D721Med (cell line): ENCODE measurements at regions not wholly inside any gene's neighbourhood (a gene's known extent, or its start where the extent isn't known, plus 50 kb on each side); places are given as distances from the start of the nearest gene placed in this dataset.

Experiments
- DNase-seq: peaks from one replicate; pipeline ENCODE4 v3.0.0; 2011; ENCODE audit warnings: low spot score; ENCODE audit not compliant: insufficient read length
- FAIRE-seq: peaks from 2 replicates; lab custom pipeline; 2011; peaks lifted over from hg19 to GRCh38; lab: Jason Lieb, UNC
- TF ChIP-seq, protein P1 (sequence below): IDR thresholded peaks from 2 replicates; pipeline ENCODE4 v1.5.1; 2012; ENCODE audit warnings: mild to moderate bottlenecking, control low read depth; ENCODE audit not compliant: insufficient read depth; ENCODE audit errors: missing control alignments

DNA sequence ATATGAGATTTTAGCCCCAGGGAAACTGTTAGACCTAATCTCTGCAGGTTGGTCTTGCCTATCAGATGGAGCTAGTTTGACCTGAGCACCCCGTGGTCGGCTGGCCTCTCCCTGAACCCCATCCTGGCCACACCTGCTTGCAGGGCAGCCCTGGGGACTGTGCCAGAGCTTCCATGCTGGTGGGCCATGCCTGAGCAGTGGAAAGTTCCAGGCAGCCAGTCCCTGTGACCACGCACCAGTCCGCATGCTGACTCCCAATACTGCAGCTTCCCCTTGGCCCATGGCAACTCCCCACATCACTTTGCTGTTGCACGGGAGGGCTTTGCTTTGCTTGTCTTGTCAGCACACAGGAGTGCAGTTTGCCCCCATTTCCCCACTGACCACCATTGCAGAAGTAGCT, 427.8 kb upstream of the SEMA3D start:
- DNase-seq (no peak), FAIRE-seq (no peak)
- TF ChIP-seq, protein P1, sequence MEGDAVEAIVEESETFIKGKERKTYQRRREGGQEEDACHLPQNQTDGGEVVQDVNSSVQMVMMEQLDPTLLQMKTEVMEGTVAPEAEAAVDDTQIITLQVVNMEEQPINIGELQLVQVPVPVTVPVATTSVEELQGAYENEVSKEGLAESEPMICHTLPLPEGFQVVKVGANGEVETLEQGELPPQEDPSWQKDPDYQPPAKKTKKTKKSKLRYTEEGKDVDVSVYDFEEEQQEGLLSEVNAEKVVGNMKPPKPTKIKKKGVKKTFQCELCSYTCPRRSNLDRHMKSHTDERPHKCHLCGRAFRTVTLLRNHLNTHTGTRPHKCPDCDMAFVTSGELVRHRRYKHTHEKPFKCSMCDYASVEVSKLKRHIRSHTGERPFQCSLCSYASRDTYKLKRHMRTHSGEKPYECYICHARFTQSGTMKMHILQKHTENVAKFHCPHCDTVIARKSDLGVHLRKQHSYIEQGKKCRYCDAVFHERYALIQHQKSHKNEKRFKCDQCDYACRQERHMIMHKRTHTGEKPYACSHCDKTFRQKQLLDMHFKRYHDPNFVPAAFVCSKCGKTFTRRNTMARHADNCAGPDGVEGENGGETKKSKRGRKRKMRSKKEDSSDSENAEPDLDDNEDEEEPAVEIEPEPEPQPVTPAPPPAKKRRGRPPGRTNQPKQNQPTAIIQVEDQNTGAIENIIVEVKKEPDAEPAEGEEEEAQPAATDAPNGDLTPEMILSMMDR, result no peak

GRCh38 chr7:85612514-85612913, 425.7 kb upstream of the SEMA3D start:
- FAIRE-seq (peak; percentile 21), DNase-seq (no peak)
- TF ChIP-seq, protein P1, result no peak

DNA sequence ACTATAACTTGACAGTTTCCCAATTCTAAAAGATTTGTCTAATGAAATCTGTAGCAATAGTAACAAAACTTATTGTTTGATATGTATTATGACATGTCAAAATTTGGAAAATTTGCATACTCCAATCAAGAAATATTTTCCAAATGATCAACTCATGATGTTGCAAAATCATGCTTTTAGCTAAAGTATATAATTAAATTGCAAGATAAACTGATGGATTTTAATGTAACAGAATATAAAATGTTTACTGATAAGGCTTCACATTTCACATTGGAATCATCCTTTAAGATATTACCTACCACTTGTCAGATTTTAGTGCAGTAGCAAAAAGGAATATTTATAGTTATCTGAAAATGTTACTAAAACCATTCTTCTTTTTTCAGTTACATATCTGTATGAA, 421.9 kb upstream of the SEMA3D start:
- DNase-seq, result no peak
- FAIRE-seq, result no peak
- TF ChIP-seq, protein P1, result no peak

DNA sequence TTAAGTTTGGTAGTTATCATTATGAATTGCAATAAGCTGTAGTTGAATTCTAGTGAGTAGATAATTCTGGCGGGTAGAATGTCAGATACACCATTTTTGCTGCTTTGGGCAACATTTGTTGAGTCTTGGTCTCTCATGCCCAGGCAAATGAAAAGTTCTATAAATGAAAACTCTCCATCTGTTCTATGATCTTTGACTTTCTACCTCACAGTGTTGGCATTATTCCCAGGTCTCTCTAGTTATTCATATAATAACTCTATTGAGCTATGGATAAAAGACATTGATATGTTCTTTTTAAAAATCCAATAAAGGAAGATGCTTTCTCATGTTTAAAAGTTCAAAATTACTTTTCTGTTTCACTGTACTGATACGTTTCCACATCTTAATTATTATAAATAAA, 415.3 kb upstream of the SEMA3D start:
- TF ChIP-seq, protein P1, result no peak
- FAIRE-seq (no peak), DNase-seq (no peak)

DNA sequence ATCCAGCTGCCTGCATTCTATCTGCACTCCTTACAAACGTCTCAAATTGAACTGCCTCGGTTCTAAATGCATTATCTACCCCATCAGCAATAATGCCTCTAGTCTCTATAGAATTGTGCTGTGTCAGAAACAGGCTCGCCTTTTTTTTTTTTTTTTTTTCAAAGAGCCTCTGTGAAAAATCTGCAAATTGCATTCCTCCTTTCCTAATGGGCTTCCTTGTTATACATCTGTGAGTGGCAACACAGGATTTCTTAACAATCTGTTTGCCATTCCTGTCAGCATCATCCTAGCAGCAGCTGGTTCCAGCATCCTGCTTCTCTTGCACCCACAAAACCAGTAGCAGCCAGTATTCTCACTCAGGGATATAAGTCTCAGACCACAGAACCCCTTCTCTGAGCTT, 413.5 kb upstream of the SEMA3D start:
- no peak for FAIRE-seq
- TF ChIP-seq, protein P1, result no peak
- DNase-seq, result no peak

DNA sequence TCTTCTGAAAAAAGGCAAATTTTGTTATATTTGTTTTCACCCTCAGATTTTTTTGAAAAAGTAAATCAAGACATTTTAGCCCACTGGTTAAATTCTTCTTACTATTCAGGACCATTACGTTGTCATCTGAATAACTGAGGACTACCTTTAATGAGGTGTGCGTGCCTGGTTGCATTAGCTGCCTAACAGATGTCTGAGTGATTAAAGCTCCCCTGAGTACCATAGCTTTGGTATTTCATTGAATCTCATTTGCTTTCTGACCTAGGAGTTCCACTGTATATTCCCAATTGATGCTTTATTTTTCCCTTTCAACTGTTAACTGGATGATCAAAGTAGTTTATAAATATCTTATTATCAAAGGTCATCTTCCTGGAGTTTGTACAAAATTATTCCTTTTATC, 410.0 kb upstream of the SEMA3D start:
- FAIRE-seq (no peak), DNase-seq (no peak)
- TF ChIP-seq, protein P1, result no peak

- no peak for FAIRE-seq
- TF ChIP-seq, protein P1, result no peak
- no peak for DNase-seq
Observed at GRCh38 chr7:85595750-85596178, 408.9 kb upstream of the SEMA3D start.
